Stomach smooth muscle (tissue), 2 donors: ENCODE measurements at regions not wholly inside any gene's neighbourhood (a gene's known extent, or its start where the extent isn't known, plus 50 kb on each side); places are given as distances from the start of the nearest gene placed in this dataset.

Experiments
- H3K27ac ChIP-seq: one replicate; pipeline ENCODE4 v1.7.0; 2013; ENCODE audit warnings: mild to moderate bottlenecking, low read length, inconsistent platforms
- H3K27me3 ChIP-seq, 2 donors: one replicate each; pipeline ENCODE4 v1.7.0; 2013; ENCODE audit warnings: low read length in 2 of 2; ENCODE audit not compliant: insufficient read depth in 2 of 2, control insufficient read depth in 1 of 2
- H3K36me3 ChIP-seq, 2 donors: one replicate each; pipeline ENCODE4 v1.7.0; 2013; ENCODE audit warnings: low read length in 2 of 2; ENCODE audit not compliant: control insufficient read depth in 2 of 2, insufficient read depth in 2 of 2
- H3K4me1 ChIP-seq: one replicate; pipeline ENCODE4 v1.7.0; 2013; ENCODE audit warnings: low read length; ENCODE audit not compliant: control insufficient read depth, insufficient read depth
- H3K4me3 ChIP-seq, 2 donors: one replicate each; pipeline ENCODE4 v1.7.0; 2013; ENCODE audit warnings: low read length in 2 of 2
- H3K9ac ChIP-seq, 2 donors: one replicate each; pipeline ENCODE4 v1.7.0; 2013; ENCODE audit warnings: low read length in 2 of 2, mild to moderate bottlenecking in 1 of 2
- H3K9me3 ChIP-seq, 2 donors: one replicate each; pipeline ENCODE4 v1.7.0; 2013; ENCODE audit warnings: low read length in 2 of 2; ENCODE audit not compliant: control insufficient read depth in 2 of 2
- donor health status: healthy.
- donor health status: Pancreatic carcinoma.

DNA sequence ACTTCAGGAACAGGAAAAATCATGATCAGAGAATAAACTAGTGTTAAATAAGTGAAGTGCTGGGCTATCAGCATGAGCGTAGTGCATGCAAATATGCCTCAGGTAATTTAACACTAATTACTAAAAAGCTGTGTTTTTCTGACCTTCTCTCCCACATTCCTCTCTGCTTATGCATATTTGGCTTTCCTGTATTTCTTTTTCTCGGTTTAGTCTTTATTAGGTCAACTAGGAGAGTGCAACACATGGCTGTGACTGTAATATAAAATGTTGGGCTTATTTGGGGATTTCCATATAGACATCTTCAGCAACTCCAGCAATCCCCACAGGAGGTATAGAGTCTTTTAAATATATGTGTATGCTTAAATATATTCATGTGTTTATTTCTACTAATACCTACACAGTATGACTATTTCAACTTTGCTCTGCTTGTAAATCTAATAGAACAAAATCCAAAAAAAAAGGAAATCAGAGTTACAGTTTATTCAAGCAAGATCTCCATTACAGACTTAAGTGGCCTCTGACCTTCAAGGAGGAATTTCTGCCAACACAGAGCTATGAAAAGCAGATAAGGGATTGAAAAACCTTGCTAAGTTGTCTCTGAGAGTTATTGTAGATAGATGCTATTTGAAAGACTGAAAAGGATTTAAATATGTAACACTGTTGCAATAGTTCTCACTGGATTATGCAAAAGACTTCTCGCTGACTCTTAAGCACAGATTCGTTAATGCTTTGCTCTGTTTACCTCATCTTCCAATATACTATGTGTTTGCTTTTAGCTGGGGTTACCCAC lies 359.5 kb upstream of the RGPD4 start:
- Histone ChIP-seq H3K9me3 (no peaks in the 10 kb centered on the region), H3K36me3 (no peaks in the 10 kb centered on the region), H3K4me3 (no peak overlapping the region), H3K27ac (no peak overlapping the region), H3K4me1 (no peaks in the 10 kb centered on the region), H3K27me3 (no peaks in the 10 kb centered on the region), H3K9ac (no peak overlapping the region)

GRCh38 chr2:107469437-107469995 lies 357.2 kb upstream of the RGPD4 start:
- Histone ChIP-seq H3K4me1 (no peaks in the 10 kb centered on the region), H3K4me3 (no peak overlapping the region), H3K9ac (no peak overlapping the region), H3K27ac (no peak overlapping the region), H3K9me3 (no peaks in the 10 kb centered on the region), H3K27me3 (no peaks in the 10 kb centered on the region), H3K36me3 (no peaks in the 10 kb centered on the region)

GRCh38 chr2:107473150-107473549 lies 353.5 kb upstream of the RGPD4 start:
- Histone ChIP-seq H3K27me3 (no peaks in the 10 kb centered on the region), H3K4me1 (no peaks in the 10 kb centered on the region), H3K36me3 (no peaks in the 10 kb centered on the region)

DNA sequence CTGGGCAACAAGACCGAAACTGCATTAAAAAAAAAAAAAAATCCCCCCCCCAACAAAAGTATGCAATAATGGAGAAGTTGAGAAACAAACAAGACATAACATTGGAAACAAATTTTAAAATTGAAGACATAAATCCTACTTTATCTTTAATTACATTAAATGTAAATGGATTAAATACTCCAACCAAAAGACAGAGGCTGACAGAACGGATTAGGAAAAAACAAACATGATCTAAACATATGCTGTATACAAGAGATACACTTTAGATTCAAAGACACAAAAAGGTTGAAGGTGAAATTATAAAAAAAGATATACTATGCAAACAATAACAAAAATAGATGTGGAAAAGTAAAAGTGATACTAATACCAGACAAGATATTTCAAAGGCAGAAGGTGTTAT lies 350.8 kb upstream of the RGPD4 start:
- Histone ChIP-seq H3K4me1 (no peaks in the 10 kb centered on the region), H3K27me3 (no peaks in the 10 kb centered on the region), H3K9me3 (peaks cover 0 to 5% of the 10 kb centered on the region in 2 donors), H3K27ac (no peak overlapping the region), H3K9ac (no peak overlapping the region), H3K36me3 (no peaks in the 10 kb centered on the region), H3K4me3 (no peak overlapping the region)

More at GRCh38 chr2:107473150-107473549, 353.5 kb upstream of the RGPD4 start:
- Histone ChIP-seq H3K9ac (no peak overlapping the region), H3K4me3 (no peak overlapping the region), H3K27ac (no peak overlapping the region), H3K9me3 (peaks cover 0 to 5% of the 10 kb centered on the region in 2 donors)

- H3K4me1 ChIP-seq = no peaks in the 10 kb centered on the region
Observed at GRCh38 chr2:107502539-107502938, 324.2 kb upstream of the RGPD4 start.

DNA sequence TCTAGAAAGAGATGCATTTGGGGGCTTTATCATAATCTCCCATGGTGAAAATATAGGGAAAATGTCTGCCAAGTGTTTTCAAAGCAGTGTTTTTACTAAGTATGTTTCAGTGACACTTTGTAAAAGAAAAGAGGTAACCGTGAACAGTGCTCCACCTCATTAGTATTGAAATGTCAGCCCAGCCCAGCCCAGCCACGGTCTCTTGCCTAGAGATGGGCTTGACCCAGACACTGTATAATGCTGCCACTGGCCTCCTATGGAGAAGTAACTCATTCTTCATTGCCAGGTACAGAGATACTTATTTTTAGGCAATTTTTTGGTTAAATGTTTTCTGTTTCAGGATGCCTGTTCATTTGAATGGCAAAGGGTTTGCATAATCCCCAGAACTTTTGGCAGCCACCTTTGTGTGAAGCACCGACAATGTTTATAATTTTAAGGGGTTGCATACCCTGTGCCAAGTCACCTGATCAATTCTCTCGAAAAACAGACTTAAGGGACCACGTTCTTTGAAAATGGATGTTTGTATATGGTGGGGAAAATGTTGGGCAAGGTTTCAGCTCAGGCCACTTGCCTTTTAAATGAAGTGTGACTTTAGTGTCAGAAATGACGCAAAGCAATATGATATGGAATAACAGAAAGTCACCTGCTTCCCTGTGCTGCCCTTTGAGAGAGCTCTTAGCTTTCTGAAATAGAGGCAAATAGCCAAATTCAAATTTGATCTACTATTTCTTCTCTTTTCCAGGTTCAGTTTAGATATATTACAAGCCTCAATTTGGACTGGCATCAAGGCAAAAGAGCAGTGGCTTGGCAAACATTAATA lies 314.5 kb upstream of the RGPD4 start:
- Histone ChIP-seq H3K27me3 (no peaks in the 10 kb centered on the region), H3K4me1 (no peaks in the 10 kb centered on the region), H3K36me3 (no peaks in the 10 kb centered on the region), H3K4me3 (no peak overlapping the region), H3K27ac (no peak overlapping the region), H3K9me3 (no peaks in the 10 kb centered on the region), H3K9ac (no peak overlapping the region)

More at GRCh38 chr2:107502539-107502938, 324.2 kb upstream of the RGPD4 start:
- Histone ChIP-seq H3K9me3 (no peaks in the 10 kb centered on the region), H3K9ac (no peak overlapping the region), H3K36me3 (no peaks in the 10 kb centered on the region), H3K27me3 (no peaks in the 10 kb centered on the region), H3K27ac (no peak overlapping the region), H3K4me3 (no peak overlapping the region)

DNA sequence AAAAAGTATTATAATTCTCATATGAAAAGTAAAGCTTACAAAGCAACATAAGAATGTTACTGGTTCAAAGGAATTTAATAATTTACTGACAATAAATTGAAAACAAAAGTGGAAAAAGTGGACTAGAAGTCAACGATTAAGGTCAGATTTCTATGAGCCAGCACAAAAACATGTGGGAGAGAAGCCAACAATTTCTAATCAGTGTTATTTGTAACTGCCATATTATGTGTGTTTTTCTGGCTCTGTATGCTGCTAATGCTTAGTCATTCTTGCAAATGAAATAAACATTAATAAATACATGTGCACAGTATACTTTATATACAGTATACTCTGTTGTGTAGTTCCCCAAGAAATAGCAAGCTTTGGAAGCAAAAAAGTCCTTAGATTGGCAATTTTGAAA lies 301.3 kb upstream of the RGPD4 start:
- Histone ChIP-seq H3K4me3 (no peak overlapping the region), H3K27ac (no peak overlapping the region), H3K36me3 (no peaks in the 10 kb centered on the region), H3K9me3 (no peaks in the 10 kb centered on the region), H3K9ac (no peak overlapping the region), H3K4me1 (no peaks in the 10 kb centered on the region), H3K27me3 (no peaks in the 10 kb centered on the region)

DNA sequence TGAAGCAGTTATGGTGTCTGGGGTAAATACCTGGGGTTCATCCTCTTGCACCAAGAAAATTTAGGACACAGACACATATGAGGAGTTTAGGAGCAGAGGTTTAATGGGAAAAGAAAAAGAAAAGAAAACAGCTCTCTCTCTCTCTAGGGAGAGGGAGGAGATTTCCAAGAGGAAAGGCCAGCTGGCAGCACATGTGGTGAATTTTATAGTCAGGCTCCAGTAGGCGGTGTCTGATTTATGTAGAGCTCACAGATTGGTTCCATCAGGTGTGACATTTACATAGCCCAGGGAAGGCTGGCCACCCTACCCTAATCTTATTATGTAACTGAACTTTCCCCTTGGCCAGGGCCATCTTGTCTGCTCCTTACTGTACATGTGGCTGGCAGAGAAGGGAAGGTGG lies 297.5 kb upstream of the RGPD4 start:
- Histone ChIP-seq H3K27me3 (no peaks in the 10 kb centered on the region), H3K4me1 (no peaks in the 10 kb centered on the region), H3K4me3 (no peak overlapping the region), H3K9ac (no peak overlapping the region), H3K27ac (no peak overlapping the region), H3K9me3 (no peaks in the 10 kb centered on the region), H3K36me3 (no peaks in the 10 kb centered on the region)

DNA sequence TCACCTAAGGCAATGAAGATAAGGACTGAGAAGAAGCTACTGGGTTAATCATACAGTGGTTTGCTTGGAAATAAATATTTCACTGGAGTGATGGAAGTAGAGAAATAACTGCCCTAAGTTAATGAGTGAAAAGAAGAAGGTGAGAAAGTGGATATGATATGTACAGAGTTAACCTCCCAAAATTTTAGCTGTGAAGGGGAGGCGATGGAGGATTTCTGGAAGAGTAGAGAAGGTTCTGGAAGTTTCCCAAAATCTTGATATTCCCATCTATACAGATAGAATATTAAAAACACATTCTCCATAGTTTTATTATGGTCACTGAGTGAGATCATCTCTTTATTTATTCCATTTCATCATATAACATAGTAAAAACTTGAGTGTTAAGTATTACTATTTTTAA lies 296.6 kb upstream of the RGPD4 start:
- Histone ChIP-seq H3K36me3 (no peaks in the 10 kb centered on the region), H3K9ac (no peak overlapping the region), H3K27ac (no peak overlapping the region), H3K4me3 (no peak overlapping the region), H3K9me3 (peaks cover 0 to 4% of the 10 kb centered on the region in 2 donors), H3K27me3 (no peaks in the 10 kb centered on the region), H3K4me1 (no peaks in the 10 kb centered on the region)

- Histone ChIP-seq H3K27ac (no peak overlapping the region), H3K4me3 (no peak overlapping the region), H3K27me3 (no peaks in the 10 kb centered on the region), H3K4me1 (no peaks in the 10 kb centered on the region), H3K9ac (no peak overlapping the region), H3K9me3 (peaks cover 0 to 4% of the 10 kb centered on the region in 2 donors), H3K36me3 (no peaks in the 10 kb centered on the region)
Observed at GRCh38 chr2:107534926-107535325, 291.8 kb upstream of the RGPD4 start.
